NB4 (cell line): ENCODE measurements at regions not wholly inside any gene's neighbourhood (a gene's known extent, or its start where the extent isn't known, plus 50 kb on each side); places are given as distances from the start of the nearest gene placed in this dataset.

ENCODE experiments used
- MYC ChIP-seq: IDR thresholded peaks from 2 replicates; pipeline ENCODE4 v1.6.1; 2011; ENCODE audit warnings: low read depth, low read length
- POLR2A ChIP-seq: IDR thresholded peaks from 2 replicates; pipeline ENCODE4 v1.6.1; 2011; ENCODE audit warnings: mild to moderate bottlenecking; ENCODE audit not compliant: insufficient read length; ENCODE audit errors: extremely low read depth
- TF ChIP-seq, protein P1 (sequence below): IDR thresholded peaks from 2 replicates; pipeline ENCODE4 v1.6.1; 2011; ENCODE audit warnings: low read depth, low read length
- TF ChIP-seq, protein P2 (sequence below): IDR thresholded peaks from one replicate; pipeline ENCODE4 v1.5.1; 2012; ENCODE audit warnings: low read depth, low read length

DNA sequence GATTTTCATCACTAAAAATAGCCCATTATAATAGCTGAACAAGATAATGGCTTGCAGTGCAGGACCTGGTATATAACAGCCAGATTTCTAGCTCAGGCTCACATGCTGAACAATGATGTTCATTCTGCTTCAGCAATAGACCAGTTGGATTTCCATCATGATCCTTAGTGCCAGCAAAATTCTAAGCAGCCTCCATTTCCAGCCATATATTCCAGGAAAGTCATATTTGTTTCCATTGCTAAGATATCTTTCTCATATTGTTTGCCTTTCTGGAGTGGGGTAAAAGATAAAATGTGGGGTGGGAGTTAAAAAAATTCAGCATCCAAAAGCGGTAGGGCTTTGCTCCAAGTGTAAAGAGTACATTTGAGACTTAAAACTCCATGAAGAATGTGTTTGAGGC lies 2344.1 kb downstream of the PCDH7 start:
- TF ChIP-seq POLR2A (no peak), MYC (no peak)
- TF ChIP-seq, protein P1, sequence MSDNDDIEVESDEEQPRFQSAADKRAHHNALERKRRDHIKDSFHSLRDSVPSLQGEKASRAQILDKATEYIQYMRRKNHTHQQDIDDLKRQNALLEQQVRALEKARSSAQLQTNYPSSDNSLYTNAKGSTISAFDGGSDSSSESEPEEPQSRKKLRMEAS: no peak
- TF ChIP-seq, protein P2, sequence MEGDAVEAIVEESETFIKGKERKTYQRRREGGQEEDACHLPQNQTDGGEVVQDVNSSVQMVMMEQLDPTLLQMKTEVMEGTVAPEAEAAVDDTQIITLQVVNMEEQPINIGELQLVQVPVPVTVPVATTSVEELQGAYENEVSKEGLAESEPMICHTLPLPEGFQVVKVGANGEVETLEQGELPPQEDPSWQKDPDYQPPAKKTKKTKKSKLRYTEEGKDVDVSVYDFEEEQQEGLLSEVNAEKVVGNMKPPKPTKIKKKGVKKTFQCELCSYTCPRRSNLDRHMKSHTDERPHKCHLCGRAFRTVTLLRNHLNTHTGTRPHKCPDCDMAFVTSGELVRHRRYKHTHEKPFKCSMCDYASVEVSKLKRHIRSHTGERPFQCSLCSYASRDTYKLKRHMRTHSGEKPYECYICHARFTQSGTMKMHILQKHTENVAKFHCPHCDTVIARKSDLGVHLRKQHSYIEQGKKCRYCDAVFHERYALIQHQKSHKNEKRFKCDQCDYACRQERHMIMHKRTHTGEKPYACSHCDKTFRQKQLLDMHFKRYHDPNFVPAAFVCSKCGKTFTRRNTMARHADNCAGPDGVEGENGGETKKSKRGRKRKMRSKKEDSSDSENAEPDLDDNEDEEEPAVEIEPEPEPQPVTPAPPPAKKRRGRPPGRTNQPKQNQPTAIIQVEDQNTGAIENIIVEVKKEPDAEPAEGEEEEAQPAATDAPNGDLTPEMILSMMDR: no peak
